ENCODE measurements at regions not wholly inside any gene's neighbourhood (a gene's known extent, or its start where the extent isn't known, plus 50 kb on each side); places are given as distances from the start of the nearest gene placed in this dataset.
A peak's percentile ranks its signal among the peaks of the same experiment; 100 is the strongest.

DNA sequence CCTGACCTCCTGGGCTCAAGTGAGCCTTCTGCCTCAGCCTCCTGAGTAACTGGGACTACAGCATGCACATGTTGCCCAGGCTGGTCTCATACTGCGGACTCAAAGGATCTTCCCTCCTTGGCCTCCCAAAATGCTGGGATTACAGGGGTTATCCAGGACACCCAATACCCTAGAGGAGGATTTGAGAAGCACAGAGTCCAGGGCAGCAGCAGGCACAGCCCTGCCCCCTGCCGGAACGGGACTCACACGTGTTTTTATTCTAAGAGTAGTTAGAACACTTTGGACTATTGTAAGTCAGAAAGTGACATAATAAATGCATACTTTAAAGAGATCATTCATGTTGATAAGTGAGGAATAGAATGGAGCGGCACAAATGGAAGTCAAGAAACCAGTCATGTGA lies 80.2 kb downstream of the C6orf118 start:
- no peaks in the 10 kb centered on the region for H3K4me1 Mint-ChIP-seq
- ATAC-seq (no peak), DNase-seq (no peak)
- no peak overlapping the region for H3K27ac Mint-ChIP-seq
- H3K27me3 Mint-ChIP-seq = no peaks in the 10 kb centered on the region
- H3K9me3 Mint-ChIP-seq = no peaks in the 10 kb centered on the region
- H3K4me3 Mint-ChIP-seq = no peak overlapping the region

- Mint-ChIP-seq H3K4me3 (no peak overlapping the region), H3K9me3 (peaks cover 0 to 4% of the 10 kb centered on the region in 2 donors), H3K27me3 (no peaks in the 10 kb centered on the region), H3K27ac (no peak overlapping the region), H3K4me1 (no peaks in the 10 kb centered on the region)
- no peak for ATAC-seq
- no peak for DNase-seq
Observed at GRCh38 chr6:165227644-165228329, 81.6 kb downstream of the C6orf118 start.

DNA sequence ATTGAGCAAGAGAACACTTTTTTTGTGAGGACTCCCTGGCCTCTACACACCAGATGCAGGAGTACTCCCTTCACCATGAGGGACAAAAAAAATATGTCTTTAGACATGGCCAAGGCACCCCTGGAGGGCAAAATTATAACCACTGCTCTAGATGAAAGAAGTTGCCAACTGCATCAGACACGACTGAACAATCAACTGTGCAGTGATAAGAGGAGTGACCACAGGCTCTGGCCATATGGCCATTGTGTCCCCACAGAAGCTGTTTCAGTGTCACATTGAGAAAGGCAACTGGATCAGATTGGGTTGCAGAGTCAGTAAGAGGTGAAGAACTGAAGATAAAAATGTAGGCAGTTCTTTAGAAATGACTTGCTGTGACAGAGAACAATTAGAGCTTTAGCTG lies 85.7 kb downstream of the C6orf118 start:
- Mint-ChIP-seq H3K4me1 (no peaks in the 10 kb centered on the region), H3K4me3 (no peak overlapping the region), H3K27me3 (no peaks in the 10 kb centered on the region), H3K9me3 (peaks cover 0 to 9% of the 10 kb centered on the region in 2 donors), H3K27ac (no peak overlapping the region)
- DNase-seq = no peak
- no peak for ATAC-seq

- Mint-ChIP-seq H3K9me3 (peaks cover 0 to 9% of the 10 kb centered on the region in 2 donors), H3K4me3 (no peak overlapping the region), H3K27ac (no peak overlapping the region), H3K4me1 (no peaks in the 10 kb centered on the region), H3K27me3 (no peaks in the 10 kb centered on the region)
- ATAC-seq (no peak), DNase-seq (no peak)
Observed at GRCh38 chr6:165223101-165223500, 86.3 kb downstream of the C6orf118 start.

DNA sequence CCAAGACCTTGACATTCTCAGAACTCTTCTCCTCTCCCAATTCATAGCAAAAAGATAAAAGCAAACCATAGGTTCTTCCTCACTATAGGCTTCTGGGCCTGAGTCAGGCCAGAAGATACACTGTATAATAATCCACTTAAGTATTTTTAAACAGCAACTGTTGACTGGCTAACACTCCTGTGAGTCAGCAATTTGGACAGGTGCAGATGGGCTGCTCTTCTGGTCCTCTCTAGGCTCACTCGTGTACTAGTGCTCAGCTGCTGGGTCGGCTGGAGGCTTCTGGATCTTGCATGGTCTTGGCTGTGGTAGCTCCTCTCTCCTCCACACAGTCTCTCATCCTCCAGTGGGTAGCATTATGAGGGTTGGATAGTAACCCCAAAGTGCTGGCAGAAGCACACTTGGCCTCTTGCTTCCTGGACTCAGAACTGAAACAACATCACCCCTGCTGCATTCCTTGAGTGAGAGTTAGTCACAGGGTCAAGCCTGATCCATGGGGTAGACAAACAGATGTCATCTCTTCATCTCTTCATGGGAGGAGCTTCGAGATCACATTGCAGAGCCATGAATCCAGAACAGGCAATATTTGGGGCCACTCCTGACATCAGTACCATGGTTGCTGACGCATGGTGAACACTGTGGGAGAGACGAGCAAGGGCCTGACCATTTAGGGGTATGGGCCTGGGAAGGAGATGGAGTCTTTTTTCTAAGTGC lies 86.9 kb downstream of the C6orf118 start:
- Mint-ChIP-seq H3K27me3 (no peaks in the 10 kb centered on the region), H3K4me3 (no peak overlapping the region), H3K4me1 (no peaks in the 10 kb centered on the region), H3K9me3 (peaks cover 0 to 9% of the 10 kb centered on the region in 2 donors), H3K27ac (no peak overlapping the region)
- ATAC-seq (peak; percentile 33), DNase-seq (no peak)

- Mint-ChIP-seq H3K27me3 (no peaks in the 10 kb centered on the region), H3K9me3 (peaks cover 0 to 22% of the 10 kb centered on the region in 2 donors), H3K4me3 (no peak overlapping the region), H3K4me1 (no peaks in the 10 kb centered on the region), H3K27ac (no peak overlapping the region)
- ATAC-seq = no peak
- DNase-seq = no peak
Observed at GRCh38 chr6:165220045-165220444, 89.4 kb downstream of the C6orf118 start.

GRCh38 chr6:165219629-165220028 lies 89.8 kb downstream of the C6orf118 start:
- no peak for ATAC-seq
- Mint-ChIP-seq H3K9me3 (peaks cover 0 to 22% of the 10 kb centered on the region in 2 donors), H3K27ac (no peak overlapping the region)

DNA sequence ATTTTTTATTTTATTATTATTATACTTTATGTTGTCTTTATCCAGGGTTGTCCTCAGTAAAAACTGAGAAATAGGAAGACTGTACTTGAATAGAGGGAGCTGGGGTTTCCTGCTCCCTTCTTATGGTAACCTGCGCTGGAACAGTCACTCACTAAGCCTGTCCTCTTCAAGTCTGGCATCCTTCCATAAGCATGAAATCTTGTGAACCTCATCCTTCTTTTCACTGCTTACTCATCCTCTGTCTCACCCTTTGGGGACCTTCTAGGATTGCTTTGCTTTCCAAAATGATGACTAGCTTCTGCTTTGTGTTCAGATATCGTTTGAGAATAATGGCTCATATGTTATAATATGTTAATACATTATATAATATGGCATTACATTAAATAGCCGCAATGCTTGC lies 90.6 kb downstream of the C6orf118 start:
- Mint-ChIP-seq H3K4me1 (no peaks in the 10 kb centered on the region), H3K27ac (no peak overlapping the region), H3K4me3 (no peak overlapping the region), H3K27me3 (no peaks in the 10 kb centered on the region), H3K9me3 (peaks cover 0 to 22% of the 10 kb centered on the region in 2 donors)
- DNase-seq (no peak), ATAC-seq (no peak)

More at GRCh38 chr6:165219629-165220028, 89.8 kb downstream of the C6orf118 start:
- H3K4me1 Mint-ChIP-seq = no peaks in the 10 kb centered on the region
- DNase-seq = no peak
- no peak overlapping the region for H3K4me3 Mint-ChIP-seq
- no peaks in the 10 kb centered on the region for H3K27me3 Mint-ChIP-seq

- Mint-ChIP-seq H3K4me3 (no peak overlapping the region), H3K27ac (no peak overlapping the region), H3K9me3 (peaks cover 0 to 20% of the 10 kb centered on the region in 2 donors), H3K4me1 (no peaks in the 10 kb centered on the region), H3K27me3 (no peaks in the 10 kb centered on the region)
- ATAC-seq (no peak), DNase-seq (no peak)
Observed at GRCh38 chr6:165206798-165207197, 102.6 kb downstream of the C6orf118 start.

DNA sequence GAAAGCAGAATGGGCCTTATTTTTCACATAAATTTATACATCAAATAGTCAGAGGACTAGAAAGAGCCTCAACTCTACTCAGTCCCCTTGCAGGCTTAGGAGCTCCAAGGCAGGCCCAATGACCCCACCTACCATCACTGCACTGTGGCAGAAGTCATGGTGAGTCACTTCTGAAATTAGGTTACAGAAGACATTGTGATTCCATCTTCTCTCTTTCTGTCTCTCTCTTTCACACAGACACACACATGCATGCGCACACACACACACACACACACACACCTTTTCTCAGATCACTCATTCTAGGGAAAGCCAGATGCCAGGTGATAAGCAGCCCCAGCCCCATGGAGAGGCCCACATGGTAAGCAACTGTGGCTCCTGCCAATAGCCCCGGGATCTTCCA lies 103.8 kb downstream of the C6orf118 start:
- Mint-ChIP-seq H3K27ac (no peak overlapping the region), H3K9me3 (peaks cover 0 to 26% of the 10 kb centered on the region in 2 donors), H3K4me3 (no peak overlapping the region), H3K27me3 (no peaks in the 10 kb centered on the region), H3K4me1 (no peaks in the 10 kb centered on the region)
- no peak for DNase-seq
- ATAC-seq = no peak

DNA sequence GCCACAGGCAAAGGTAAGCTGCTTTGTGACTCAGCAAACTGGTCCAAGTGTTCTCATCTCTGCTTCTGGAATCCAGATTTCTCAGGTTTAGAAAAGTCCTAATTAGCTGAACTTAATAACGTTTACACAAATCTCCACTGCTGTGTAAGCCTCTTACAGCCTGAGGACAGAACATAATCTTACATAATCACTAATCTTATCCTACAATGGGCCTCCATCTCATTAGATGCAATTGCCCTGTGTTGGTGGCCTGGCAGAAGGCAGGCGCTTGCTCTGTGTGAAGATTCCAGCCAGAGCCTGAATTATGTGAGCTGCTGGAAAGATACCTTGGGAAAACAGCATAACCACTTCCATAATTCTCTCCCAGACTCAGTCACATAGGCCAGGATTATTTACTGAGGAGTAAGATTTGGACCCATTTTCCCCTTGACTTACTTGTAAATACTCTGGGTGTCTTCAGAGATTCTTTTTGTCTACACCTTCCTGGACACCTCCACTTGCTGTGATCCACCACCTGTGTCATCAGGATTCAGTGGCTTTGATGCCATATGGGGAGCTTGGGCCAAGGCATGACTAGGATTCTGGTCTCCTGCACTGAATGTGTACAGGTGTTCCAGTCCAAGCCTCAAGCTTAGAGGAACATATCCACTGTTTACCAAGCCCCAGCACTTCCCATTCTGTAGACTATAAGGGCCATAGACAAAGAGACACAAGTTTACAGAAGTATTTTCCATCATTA lies 104.4 kb downstream of the C6orf118 start:
- Mint-ChIP-seq H3K9me3 (peaks cover 0 to 22% of the 10 kb centered on the region in 2 donors), H3K27me3 (no peaks in the 10 kb centered on the region), H3K4me1 (no peaks in the 10 kb centered on the region)

GRCh38 chr6:165200178-165200577 lies 109.2 kb downstream of the C6orf118 start:
- H3K27me3 Mint-ChIP-seq = no peaks in the 10 kb centered on the region
- DNase-seq = no peak
- no peak for ATAC-seq
- no peak overlapping the region for H3K27ac Mint-ChIP-seq
- H3K4me1 Mint-ChIP-seq = no peaks in the 10 kb centered on the region
- peaks cover 12 to 23% of the 10 kb centered on the region in 2 donors for H3K9me3 Mint-ChIP-seq
- no peak overlapping the region for H3K4me3 Mint-ChIP-seq

More for the DNA sequence above, 104.4 kb downstream of the C6orf118 start:
- H3K27ac Mint-ChIP-seq = no peak overlapping the region
- ATAC-seq (no peak), DNase-seq (no peak)
- H3K4me3 Mint-ChIP-seq = no peak overlapping the region

DNA sequence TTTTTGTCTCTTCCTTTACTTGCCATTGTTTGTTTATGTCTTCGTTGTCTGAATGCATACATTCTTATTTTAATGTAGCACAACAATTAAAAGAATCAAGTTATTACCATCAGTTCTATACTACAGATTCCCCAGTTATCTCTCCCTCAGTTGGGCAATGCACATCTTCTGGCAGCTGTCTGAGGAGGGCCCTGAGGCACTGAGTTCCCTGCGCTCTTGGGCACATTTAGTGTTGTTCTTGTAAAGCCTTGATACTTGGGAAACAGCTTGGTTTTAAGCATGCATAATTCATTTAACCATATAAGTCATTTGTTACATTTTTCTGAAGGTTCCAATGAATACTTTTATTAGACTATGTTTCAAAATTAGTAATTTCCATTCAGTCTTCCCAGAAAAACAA lies 117.9 kb downstream of the C6orf118 start:
- Mint-ChIP-seq H3K27me3 (no peaks in the 10 kb centered on the region), H3K9me3 (peaks cover 10 to 23% of the 10 kb centered on the region in 2 donors), H3K4me1 (no peaks in the 10 kb centered on the region), H3K27ac (no peak overlapping the region), H3K4me3 (no peak overlapping the region)
- ATAC-seq = no peak
- DNase-seq = no peak

DNA sequence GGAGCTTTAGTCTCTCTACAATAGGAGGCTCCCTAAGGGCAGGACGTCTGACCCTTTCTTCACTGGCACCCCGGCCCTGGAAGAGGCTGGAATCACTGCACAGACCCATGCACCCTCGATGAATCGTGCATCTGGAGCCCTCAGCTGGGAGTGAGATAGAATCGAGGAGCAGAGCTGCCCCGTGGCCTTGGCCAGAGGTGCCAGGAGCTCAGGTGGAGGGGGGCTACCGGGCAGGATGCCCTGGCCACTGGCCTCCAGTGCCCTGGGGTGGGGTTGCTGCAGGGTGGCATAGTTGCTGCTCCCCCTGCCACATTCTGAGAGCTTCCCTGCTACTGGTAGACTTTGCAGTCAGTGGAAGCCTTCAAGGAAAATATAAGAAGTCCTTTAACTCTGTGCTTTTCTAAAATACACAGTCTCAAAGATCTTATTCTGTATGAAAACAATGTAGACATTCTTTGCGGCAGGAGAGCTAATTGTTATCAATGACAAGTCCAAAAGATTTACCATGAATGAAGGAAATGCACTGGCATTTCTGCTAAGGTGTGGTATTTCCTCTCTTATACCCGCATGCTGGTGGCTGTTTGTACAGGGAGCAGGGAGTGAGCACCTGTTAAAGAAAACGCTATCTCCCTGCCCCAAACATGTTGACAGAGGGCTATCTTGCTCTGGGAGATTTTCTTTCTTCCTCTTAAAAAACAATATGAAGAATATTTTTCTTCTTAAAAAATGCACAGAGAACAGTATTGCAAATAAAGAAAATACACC lies 122.8 kb downstream of the C6orf118 start:
- H3K4me3 Mint-ChIP-seq = no peak overlapping the region
- DNase-seq (no peak), ATAC-seq (peak; percentile 39)
- H3K4me1 Mint-ChIP-seq = no peaks in the 10 kb centered on the region
- peaks cover 0 to 45% of the 10 kb centered on the region in 2 donors for H3K9me3 Mint-ChIP-seq
- no peak overlapping the region for H3K27ac Mint-ChIP-seq
- H3K27me3 Mint-ChIP-seq = no peaks in the 10 kb centered on the region

- peaks cover 0 to 41% of the 10 kb centered on the region in 2 donors for H3K9me3 Mint-ChIP-seq
- ATAC-seq = no peak
- no peaks in the 10 kb centered on the region for H3K4me1 Mint-ChIP-seq
- no peak for DNase-seq
- no peaks in the 10 kb centered on the region for H3K27me3 Mint-ChIP-seq
- no peak overlapping the region for H3K27ac Mint-ChIP-seq
- H3K4me3 Mint-ChIP-seq = no peak overlapping the region
Observed at GRCh38 chr6:165186041-165186440, 123.4 kb downstream of the C6orf118 start.

All from stimulated activated naive CD8-positive, alpha-beta T cell treated with anti-CD3 and anti-CD28 coated beads, Interleukin-15, amount 100 ng/mL, for 72 hours (primary cell).